ENCODE measurements at regions not wholly inside any gene's neighbourhood (a gene's known extent, or its start where the extent isn't known, plus 50 kb on each side); places are given as distances from the start of the nearest gene placed in this dataset.

DNA sequence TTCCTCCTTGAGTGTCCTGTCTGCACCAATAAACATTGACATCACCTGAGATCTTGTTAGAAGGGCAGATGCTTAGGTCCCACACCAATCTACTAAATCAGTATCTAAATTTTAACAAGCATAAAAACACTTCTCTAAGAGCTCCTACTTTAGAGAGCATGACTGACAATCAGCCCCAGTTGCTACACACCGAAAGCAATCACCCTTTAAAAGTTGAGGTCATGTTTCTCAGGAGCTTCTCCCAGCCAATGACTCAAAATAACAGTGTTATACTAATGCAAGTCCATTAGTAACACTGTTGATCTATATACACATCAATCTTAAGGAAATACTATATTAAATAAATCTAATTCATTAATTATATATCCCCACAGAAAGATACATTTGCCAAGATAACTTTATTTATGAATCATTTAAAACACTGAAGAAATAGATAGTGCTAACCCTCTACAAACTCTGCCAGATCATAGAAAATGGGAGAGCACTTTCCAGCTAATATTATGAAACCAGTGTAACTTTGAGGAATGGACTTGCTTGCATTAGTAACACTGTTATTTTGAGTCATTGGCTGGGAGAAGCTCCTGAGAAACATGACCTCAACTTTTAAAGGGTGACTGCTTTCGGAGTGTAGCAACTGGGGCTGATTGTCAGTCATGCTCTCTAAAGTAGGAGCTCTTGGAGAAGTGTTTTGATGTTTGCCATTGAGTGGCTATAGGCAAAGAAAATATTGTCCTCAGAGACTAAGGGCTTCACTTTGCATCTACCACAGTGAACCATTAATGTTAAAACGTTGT is 109.8 kb upstream of the HDX start:
- DNase-seq (no peak), ATAC-seq (replicated peaks) (no peak)
- no peaks in the 10 kb centered on the region for H3K4me1 Mint-ChIP-seq (ENCODE audit: low read depth in 2 of 2)
- H3K9me3 Mint-ChIP-seq, result no peaks in the 10 kb centered on the region
- no peaks in the 10 kb centered on the region for H3K36me3 Mint-ChIP-seq (ENCODE audit: insufficient read depth)
- no peak overlapping the region for H3K27ac Mint-ChIP-seq
- H3K27me3 Mint-ChIP-seq, result no peaks in the 10 kb centered on the region
- no peak overlapping the region for H3K4me3 Mint-ChIP-seq

DNA sequence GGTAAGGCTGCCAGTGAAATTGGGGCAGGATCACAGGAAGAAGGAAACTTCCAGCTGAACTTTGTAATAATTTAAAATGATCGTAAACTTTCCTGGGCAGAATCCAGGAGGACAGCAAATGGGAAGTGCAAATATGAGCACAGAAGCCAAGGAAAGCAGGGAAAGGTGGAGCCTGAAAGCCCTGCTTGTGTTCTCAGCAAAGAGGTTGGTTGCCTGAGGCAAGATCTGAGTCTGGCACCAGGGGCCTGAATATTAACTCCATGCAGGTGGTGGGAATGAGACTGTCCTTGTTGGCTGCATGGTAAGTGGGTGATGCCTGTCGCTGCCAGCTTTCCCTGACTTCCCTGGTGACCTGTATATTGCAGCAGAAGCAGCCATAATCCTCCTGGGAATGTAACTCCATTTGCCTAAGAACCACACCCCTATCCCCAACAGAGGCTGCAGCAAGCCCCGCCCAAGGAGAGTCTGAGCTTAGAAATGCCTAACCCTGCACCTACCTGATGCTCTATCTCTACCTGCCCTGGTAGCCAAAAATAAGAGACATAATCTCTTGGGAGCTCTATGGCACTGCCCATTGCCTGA is 132.0 kb upstream of the HDX start:
- H3K27ac Mint-ChIP-seq, result no peak overlapping the region
- no peak overlapping the region for H3K4me3 Mint-ChIP-seq
- no peak for DNase-seq
- ATAC-seq (replicated peaks), result no peak
- no peaks in the 10 kb centered on the region for H3K4me1 Mint-ChIP-seq (ENCODE audit: low read depth in 2 of 2)
- H3K36me3 Mint-ChIP-seq (ENCODE audit: insufficient read depth), result no peaks in the 10 kb centered on the region
- H3K27me3 Mint-ChIP-seq, result no peaks in the 10 kb centered on the region
- H3K9me3 Mint-ChIP-seq, result peaks cover 0 to 10% of the 10 kb centered on the region in 2 donors

DNA sequence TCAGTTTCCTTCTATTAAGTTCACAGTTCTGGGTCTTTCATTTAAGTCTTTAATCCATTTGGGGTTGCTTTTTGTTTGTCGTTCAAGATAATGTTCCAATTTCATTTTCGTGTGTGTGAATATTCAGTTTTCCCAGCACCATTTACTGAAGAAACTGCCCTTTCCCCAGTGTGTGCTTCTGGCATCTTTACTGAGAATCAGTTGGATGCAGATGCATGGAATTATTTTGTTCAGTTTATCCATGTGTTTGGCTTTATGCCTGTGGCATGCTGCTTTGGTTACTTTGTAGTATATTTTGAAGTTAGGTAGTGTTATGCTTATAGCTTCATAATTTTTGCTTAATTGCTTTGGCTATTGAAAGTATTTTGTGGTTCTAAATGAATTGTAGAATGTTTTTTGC is 163.8 kb upstream of the HDX start:
- peaks cover 1 to 7% of the 10 kb centered on the region in 2 donors for H3K9me3 Mint-ChIP-seq
- no peaks in the 10 kb centered on the region for H3K36me3 Mint-ChIP-seq (ENCODE audit: insufficient read depth)
- no peak overlapping the region for H3K4me3 Mint-ChIP-seq
- no peak for DNase-seq
- no peaks in the 10 kb centered on the region for H3K27me3 Mint-ChIP-seq
- ATAC-seq (replicated peaks), result no peak
- H3K27ac Mint-ChIP-seq, result no peak overlapping the region
- no peaks in the 10 kb centered on the region for H3K4me1 Mint-ChIP-seq (ENCODE audit: low read depth in 2 of 2)

DNA sequence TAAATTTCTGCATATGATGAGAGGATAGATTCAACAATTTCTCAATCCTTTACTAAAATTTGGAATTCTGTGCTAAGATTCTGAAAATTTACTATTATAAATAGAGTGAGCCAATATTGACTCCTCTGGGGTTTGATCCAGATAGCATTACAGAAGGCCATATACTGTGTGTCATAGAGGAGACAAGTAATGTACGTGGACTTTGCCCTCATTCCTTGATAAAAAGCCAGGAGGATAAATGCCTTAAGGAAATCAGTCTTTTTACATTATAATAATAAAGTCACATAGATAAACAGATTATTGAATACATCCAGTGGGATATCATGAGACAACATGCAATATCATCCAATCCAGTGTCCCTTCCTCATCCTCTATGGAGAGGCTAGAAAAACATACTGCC is 188.0 kb upstream of the HDX start:
- Mint-ChIP-seq H3K9me3 (peaks cover 0 to 4% of the 10 kb centered on the region in 2 donors), H3K27ac (no peak overlapping the region)

DNA sequence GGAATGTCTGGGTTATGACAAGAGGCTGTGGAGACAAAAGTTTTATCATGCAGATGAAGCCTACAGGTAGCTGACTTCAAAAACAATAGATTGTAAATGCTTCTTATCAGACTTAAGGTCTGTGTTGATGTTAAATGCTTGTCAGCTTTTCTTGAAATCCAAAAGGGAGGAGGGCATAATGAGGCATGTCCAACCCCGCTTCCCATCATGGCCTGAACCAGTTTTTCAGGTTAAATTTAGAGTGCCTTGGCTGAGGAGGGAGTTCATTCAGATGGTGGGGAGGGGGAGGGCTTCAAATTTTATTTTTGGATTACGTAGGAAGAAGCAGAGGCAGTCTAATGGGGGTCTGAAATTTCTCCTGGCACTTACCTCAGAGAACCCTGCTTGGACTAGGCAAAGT is 207.7 kb upstream of the HDX start:
- no peak for ATAC-seq (replicated peaks)
- H3K36me3 Mint-ChIP-seq (ENCODE audit: insufficient read depth), result no peaks in the 10 kb centered on the region
- no peak for DNase-seq
- H3K27me3 Mint-ChIP-seq, result no peaks in the 10 kb centered on the region
- H3K4me1 Mint-ChIP-seq (ENCODE audit: low read depth in 2 of 2), result no peaks in the 10 kb centered on the region
- H3K9me3 Mint-ChIP-seq, result peaks cover 0 to 2% of the 10 kb centered on the region in 2 donors
- H3K4me3 Mint-ChIP-seq, result no peak overlapping the region
- H3K27ac Mint-ChIP-seq, result no peak overlapping the region

More for the DNA sequence above, 188.0 kb upstream of the HDX start:
- Mint-ChIP-seq H3K4me1 (ENCODE audit: low read depth in 2 of 2) (no peaks in the 10 kb centered on the region), H3K27me3 (no peaks in the 10 kb centered on the region), H3K4me3 (no peak overlapping the region), H3K36me3 (ENCODE audit: insufficient read depth) (no peaks in the 10 kb centered on the region)
- DNase-seq (no peak), ATAC-seq (replicated peaks) (no peak)

DNA sequence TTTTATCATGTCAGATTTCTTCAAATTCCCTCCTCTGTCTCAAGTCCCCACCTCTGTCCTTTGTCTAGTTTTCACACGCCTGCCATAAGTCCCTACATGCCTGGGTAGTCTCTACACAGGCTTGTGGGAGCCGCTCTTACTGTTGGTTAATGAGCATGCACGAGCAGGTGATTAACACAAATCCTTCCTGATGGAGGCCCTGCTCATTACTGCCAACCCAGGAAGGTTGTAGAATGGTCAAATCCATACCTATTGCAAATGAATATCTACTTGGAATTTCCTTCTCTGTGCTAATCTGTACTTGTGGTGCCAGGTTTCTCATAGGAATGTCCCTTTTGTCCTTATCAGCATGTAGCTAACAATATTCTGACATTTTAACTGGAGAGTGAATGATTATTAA is 208.4 kb upstream of the HDX start:
- no peak overlapping the region for H3K4me3 Mint-ChIP-seq
- no peak overlapping the region for H3K27ac Mint-ChIP-seq
- H3K4me1 Mint-ChIP-seq (ENCODE audit: low read depth in 2 of 2), result no peaks in the 10 kb centered on the region
- DNase-seq (no peak), ATAC-seq (replicated peaks) (no peak)
- no peaks in the 10 kb centered on the region for H3K27me3 Mint-ChIP-seq
- H3K36me3 Mint-ChIP-seq (ENCODE audit: insufficient read depth), result no peaks in the 10 kb centered on the region
- peaks cover 0 to 2% of the 10 kb centered on the region in 2 donors for H3K9me3 Mint-ChIP-seq

DNA sequence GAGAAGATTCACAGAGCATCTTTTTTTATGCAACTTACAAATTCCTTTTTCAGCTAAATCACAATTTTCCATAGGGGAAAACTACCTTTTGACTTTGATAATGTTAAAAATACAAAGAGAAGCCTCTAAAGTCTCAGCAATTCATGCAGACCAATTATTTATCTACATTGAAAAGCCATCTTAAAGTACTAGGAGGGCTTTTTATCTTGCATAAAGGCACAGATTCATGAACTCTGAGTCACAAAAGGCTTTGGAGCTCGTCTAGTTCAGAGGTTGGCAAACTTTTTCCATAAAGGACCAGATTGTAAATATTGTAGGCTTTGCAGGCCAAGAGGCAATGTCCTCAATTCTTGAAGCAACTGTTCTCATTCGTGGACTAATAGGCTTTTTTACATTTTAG is 210.4 kb upstream of the HDX start:
- ATAC-seq (replicated peaks) (no peak), DNase-seq (no peak)
- Mint-ChIP-seq H3K4me1 (ENCODE audit: low read depth in 2 of 2) (no peaks in the 10 kb centered on the region), H3K36me3 (ENCODE audit: insufficient read depth) (no peaks in the 10 kb centered on the region), H3K27me3 (no peaks in the 10 kb centered on the region), H3K4me3 (no peak overlapping the region), H3K9me3 (peaks cover 0 to 2% of the 10 kb centered on the region in 2 donors), H3K27ac (no peak overlapping the region)

DNA sequence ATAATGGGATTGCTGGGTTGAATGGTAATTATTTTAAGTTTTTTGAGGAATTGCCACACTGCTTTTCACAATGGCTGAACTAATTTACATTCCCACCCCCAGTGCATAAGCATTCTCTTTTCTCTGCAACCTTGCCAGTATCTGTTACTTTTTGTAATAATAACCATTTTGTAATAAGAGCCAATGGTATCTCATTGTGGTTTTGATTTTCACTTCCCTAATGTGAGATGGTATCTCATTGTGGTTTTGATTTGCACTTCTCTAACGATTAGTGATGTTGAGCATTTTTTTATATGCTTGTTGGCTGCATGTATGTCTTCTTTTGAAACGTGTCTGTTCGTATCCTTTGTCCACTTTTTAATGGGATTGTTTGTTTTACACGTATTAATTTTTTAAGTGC is 213.1 kb upstream of the HDX start:
- Mint-ChIP-seq H3K27me3 (no peaks in the 10 kb centered on the region), H3K4me3 (no peak overlapping the region), H3K36me3 (ENCODE audit: insufficient read depth) (no peaks in the 10 kb centered on the region), H3K9me3 (no peaks in the 10 kb centered on the region), H3K4me1 (ENCODE audit: low read depth in 2 of 2) (no peaks in the 10 kb centered on the region), H3K27ac (no peak overlapping the region)
- ATAC-seq (replicated peaks) (no peak), DNase-seq (no peak)

DNA sequence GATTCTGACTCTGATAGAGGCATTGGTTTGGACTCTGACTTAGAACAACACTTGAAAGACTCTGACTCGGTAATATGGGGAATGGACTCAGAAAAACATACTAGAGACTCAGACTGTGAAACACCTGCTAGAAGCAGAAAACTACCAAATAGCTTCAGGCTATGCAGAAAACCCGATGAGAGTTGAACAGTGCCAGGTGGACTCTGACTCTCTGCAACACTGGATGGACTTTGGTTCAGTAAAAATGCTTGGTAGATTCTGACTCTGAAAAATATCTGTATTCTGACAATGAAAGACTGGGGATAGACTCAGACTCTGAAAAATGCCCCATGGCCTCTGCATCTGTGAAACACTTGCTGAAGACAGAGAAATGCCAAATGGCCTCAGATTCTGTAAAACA is 215.1 kb upstream of the HDX start:
- Mint-ChIP-seq H3K36me3 (ENCODE audit: insufficient read depth) (no peaks in the 10 kb centered on the region), H3K4me3 (no peak overlapping the region), H3K9me3 (no peaks in the 10 kb centered on the region), H3K4me1 (ENCODE audit: low read depth in 2 of 2) (no peaks in the 10 kb centered on the region), H3K27ac (no peak overlapping the region), H3K27me3 (no peaks in the 10 kb centered on the region)
- no peak for DNase-seq
- no peak for ATAC-seq (replicated peaks)

DNA sequence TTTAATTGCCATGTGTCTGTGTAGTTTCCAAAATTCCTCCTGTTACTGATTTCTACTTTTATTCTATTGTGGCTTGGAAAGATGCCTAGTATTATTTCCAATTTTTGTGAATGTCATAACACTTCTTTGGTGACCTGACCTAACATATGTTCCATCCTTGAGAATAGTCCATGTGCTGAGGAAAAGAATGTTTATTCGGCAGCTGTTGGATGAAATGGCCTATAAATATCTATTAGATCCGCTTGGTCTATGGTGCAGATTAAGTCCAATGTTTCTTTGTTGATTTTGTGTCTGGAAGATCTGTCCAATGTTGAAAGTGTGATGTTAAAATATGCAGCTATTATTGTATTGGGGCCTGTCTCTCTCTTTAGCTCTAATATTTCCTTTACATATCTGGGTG is 219.2 kb upstream of the HDX start:
- DNase-seq, result no peak
- Mint-ChIP-seq H3K27ac (no peak overlapping the region), H3K4me1 (ENCODE audit: low read depth in 2 of 2) (no peaks in the 10 kb centered on the region), H3K27me3 (no peaks in the 10 kb centered on the region), H3K36me3 (ENCODE audit: insufficient read depth) (no peaks in the 10 kb centered on the region), H3K9me3 (peaks cover 0 to 7% of the 10 kb centered on the region in 2 donors), H3K4me3 (no peak overlapping the region)
- ATAC-seq (replicated peaks), result no peak

DNA sequence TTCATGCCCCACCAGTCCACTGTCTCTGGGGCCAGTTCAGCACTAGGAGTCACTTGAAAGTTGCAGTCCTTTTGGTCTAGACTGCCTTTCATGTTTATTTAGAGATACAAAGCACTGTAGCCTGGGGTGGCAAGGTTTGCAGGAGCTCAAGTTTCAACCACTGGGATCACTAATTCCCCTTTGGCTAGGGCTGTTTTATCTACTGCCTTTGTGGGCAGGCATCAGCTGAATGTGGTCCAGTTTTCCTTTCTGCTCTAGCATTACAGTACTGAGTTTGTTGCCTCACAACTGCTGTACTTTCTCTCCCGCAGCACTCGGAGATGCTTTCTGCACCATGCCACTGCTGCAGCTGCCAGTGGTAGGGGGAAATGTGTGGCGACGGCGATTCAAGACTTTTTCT is 222.3 kb upstream of the HDX start:
- Mint-ChIP-seq H3K27me3 (no peaks in the 10 kb centered on the region), H3K4me1 (ENCODE audit: low read depth in 2 of 2) (no peaks in the 10 kb centered on the region), H3K9me3 (peaks cover 0 to 7% of the 10 kb centered on the region in 2 donors), H3K27ac (no peak overlapping the region), H3K4me3 (no peak overlapping the region), H3K36me3 (ENCODE audit: insufficient read depth) (no peaks in the 10 kb centered on the region)
- DNase-seq (no peak), ATAC-seq (replicated peaks) (no peak)

DNA sequence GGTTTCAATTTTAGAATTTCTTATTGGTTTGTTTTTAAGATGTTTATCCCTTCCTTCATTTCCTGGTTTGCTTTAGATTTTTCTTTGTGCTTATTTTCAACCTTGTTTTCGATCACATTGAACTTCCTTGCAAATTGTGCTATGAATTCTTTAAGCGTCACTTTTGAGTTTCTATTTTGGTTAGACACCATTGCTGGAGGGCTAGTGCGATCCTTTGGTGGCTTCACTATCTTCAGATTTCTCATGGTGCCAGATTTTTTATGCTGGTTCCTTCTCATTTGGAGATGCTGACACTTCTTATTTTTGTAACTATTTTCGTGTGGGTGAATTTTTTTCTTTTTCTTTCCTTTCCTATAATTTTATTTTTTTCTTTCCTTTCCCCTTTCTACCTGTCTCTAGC is 227.2 kb upstream of the HDX start:
- Mint-ChIP-seq H3K9me3 (no peaks in the 10 kb centered on the region), H3K27me3 (no peaks in the 10 kb centered on the region), H3K4me1 (ENCODE audit: low read depth in 2 of 2) (no peaks in the 10 kb centered on the region), H3K36me3 (ENCODE audit: insufficient read depth) (no peaks in the 10 kb centered on the region), H3K27ac (no peak overlapping the region), H3K4me3 (no peak overlapping the region)
- ATAC-seq (replicated peaks) (no peak), DNase-seq (no peak)

DNA sequence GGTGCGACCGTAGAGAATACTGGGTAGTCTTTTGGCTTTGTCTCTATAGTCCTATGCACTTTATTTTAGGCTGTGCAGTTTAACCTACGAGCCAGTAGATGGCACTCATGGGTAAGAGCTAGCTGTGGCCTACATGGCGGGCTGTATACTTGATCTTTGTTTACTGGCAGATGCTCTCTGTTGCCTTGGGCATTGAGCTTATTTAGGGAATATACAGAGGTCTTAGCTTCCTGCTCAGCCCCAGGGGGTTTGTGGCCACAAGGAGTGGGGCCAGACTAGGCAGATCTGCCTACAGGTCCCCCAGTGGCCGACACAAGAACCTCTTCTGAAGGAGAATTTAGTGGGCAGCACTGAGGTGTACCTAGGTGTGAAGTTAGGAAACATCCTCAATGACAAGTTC is 227.6 kb upstream of the HDX start:
- H3K36me3 Mint-ChIP-seq (ENCODE audit: insufficient read depth), result no peaks in the 10 kb centered on the region
- DNase-seq (no peak), ATAC-seq (replicated peaks) (peak; percentile 31)
- H3K9me3 Mint-ChIP-seq, result no peaks in the 10 kb centered on the region
- no peak overlapping the region for H3K4me3 Mint-ChIP-seq
- H3K27ac Mint-ChIP-seq, result no peak overlapping the region
- no peaks in the 10 kb centered on the region for H3K27me3 Mint-ChIP-seq
- no peaks in the 10 kb centered on the region for H3K4me1 Mint-ChIP-seq (ENCODE audit: low read depth in 2 of 2)

DNA sequence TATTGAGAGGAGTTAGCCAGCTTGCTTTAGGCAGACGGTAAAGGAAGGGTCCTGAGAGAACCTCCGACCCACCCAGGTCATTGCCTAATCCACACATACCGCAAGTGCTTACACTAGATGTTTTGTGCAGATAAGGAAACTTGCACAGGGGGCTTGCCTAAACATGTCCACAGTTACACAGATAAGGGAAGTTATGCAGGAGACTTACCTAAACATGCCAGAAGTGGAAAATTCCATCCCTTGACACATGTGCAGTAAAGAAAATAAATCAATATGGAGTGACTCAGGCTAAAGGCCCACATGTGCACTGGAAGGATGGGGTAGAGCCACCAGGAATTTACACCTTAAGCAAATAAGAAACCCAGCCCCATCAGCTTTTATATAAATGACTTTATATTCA is 232.8 kb upstream of the HDX start:
- Mint-ChIP-seq H3K27me3 (no peaks in the 10 kb centered on the region), H3K4me1 (ENCODE audit: low read depth in 2 of 2) (no peaks in the 10 kb centered on the region), H3K36me3 (ENCODE audit: insufficient read depth) (no peaks in the 10 kb centered on the region), H3K4me3 (no peak overlapping the region), H3K9me3 (no peaks in the 10 kb centered on the region), H3K27ac (no peak overlapping the region)
- DNase-seq (no peak), ATAC-seq (replicated peaks) (no peak)
